Peyer's patch (tissue), 4 donors: ENCODE measurements at regions not wholly inside any gene's neighbourhood (a gene's known extent, or its start where the extent isn't known, plus 50 kb on each side); places are given as distances from the start of the nearest gene placed in this dataset.

Experiments used
- CTCF ChIP-seq, 6 experiments: fragments of 450-650 bp in 4 of 6; fragments of 200-600 bp in 2 of 6; sonication (generic) in 1 of 6; IDR thresholded peaks; one replicate each; pipeline ENCODE4 v1.5.1; 2017 to 2019; ENCODE audit warnings: antibody characterized with exemption in 6 of 6, mild to moderate bottlenecking in 3 of 6, moderate library complexity in 1 of 6
- POLR2A ChIP-seq, 2 donors: fragments of 450-650 bp; IDR thresholded peaks; one replicate each; pipeline ENCODE4 v1.5.1; 2017; ENCODE audit warnings: antibody characterized with exemption in 2 of 2, mild to moderate bottlenecking in 2 of 2, moderate library complexity in 2 of 2

GRCh38 chr13:71028884-71029283, 838.1 kb downstream of the DACH1 start:
- TF ChIP-seq CTCF (IDR thresholded peaks at IDR 0.05), result no peak
- no peak for TF ChIP-seq POLR2A (IDR thresholded peaks at IDR 0.05)
